PC-3 (cell line): ENCODE measurements at regions not wholly inside any gene's neighbourhood (a gene's known extent, or its start where the extent isn't known, plus 50 kb on each side); places are given as distances from the start of the nearest gene placed in this dataset.

Source experiments
- ATAC-seq: fragments of 200-7000 bp; cut with Tn5 transposase; 2 replicates; pipeline ENCODE4 v1.9.1; 2020; ENCODE audit warnings: mild to moderate bottlenecking, moderate library complexity
- BruUV-seq: library from RNA; stranded (reverse); fragments of 400-500 nt; replicated peaks from 2 replicates; lab custom pipeline; 2021; lab: Mats Ljungman, UMichigan
- CTCF ChIA-PET: fragments of 300-600 bp; sonication (Branson Sonifier 250); formaldehyde crosslinking; loops from one replicate; lab custom pipeline; 2022; ENCODE audit warnings: antibody characterized with exemption; lab: Charles Lee
- POLR2A ChIA-PET: fragments of 300-600 bp; sonication (Branson Sonifier 250); formaldehyde crosslinking; loops from one replicate; lab custom pipeline; 2022; ENCODE audit warnings: antibody characterized with exemption; ENCODE audit not compliant: unreplicated experiment; lab: Charles Lee
- DNase-seq: peaks from one replicate; pipeline ENCODE4 v3.0.0-alpha.2; 2015
- H2AFZ ChIP-seq: fragments of 300-600 bp; sonication (generic); 2 replicates; pipeline ENCODE4 v1.6.0; 2016; ENCODE audit warnings: antibody characterized with exemption, low read length
- H3F3A ChIP-seq: fragments of 300-600 bp; sonication (generic); one replicate; pipeline ENCODE4 v1.6.0; 2017; ENCODE audit warnings: antibody characterized with exemption, low read length, control low read depth, mild to moderate bottlenecking; ENCODE audit not compliant: unreplicated experiment
- H3K27ac ChIP-seq: fragments of 300-600 bp; sonication (generic); 2 replicates; pipeline ENCODE4 v1.5.1; 2016; ENCODE audit warnings: mild to moderate bottlenecking, low read length
- H3K27me3 ChIP-seq: fragments of 300-600 bp; sonication (generic); 2 replicates; pipeline ENCODE4 v1.6.1; 2016; ENCODE audit warnings: low read length, mixed read lengths
- H3K36me3 ChIP-seq: fragments of 300-600 bp; sonication (generic); 2 replicates; pipeline ENCODE4 v1.6.1; 2016; ENCODE audit warnings: low read depth, mixed run types, low read length, mixed read lengths
- H3K4me1 ChIP-seq: fragments of 300-600 bp; sonication (generic); 2 replicates; pipeline ENCODE4 v1.5.1; 2016; ENCODE audit warnings: low read length; ENCODE audit not compliant: insufficient read depth
- H3K4me2 ChIP-seq: fragments of 300-600 bp; sonication (generic); 2 replicates; pipeline ENCODE4 v1.6.0; 2016; ENCODE audit warnings: low read length
- H3K4me3 ChIP-seq: fragments of 300-600 bp; sonication (generic); 2 replicates; pipeline ENCODE4 v1.5.1; 2016; ENCODE audit warnings: mild to moderate bottlenecking, low read length, mixed read lengths
- H3K79me2 ChIP-seq: fragments of 300-600 bp; sonication (generic); 2 replicates; pipeline ENCODE4 v1.6.1; 2017; ENCODE audit warnings: low read length, mixed read lengths
- H3K9ac ChIP-seq: fragments of 300-600 bp; sonication (generic); 2 replicates; pipeline ENCODE4 v1.6.0; 2016; ENCODE audit warnings: mild to moderate bottlenecking, low read length
- H3K9me2 ChIP-seq: fragments of 300-600 bp; sonication (generic); replicated peaks from 2 replicates; pipeline ENCODE4 v1.6.1; 2016; ENCODE audit warnings: mixed run types, low read length, mixed read lengths
- H3K9me3 ChIP-seq: fragments of 300-600 bp; sonication (generic); 2 replicates; pipeline ENCODE4 v1.6.1; 2016; ENCODE audit warnings: low read length, mixed read lengths
- H4K20me1 ChIP-seq: fragments of 300-600 bp; sonication (generic); 2 replicates; pipeline ENCODE4 v1.6.1; 2016; ENCODE audit warnings: low read length, mixed read lengths
- EZH2 ChIP-seq: fragments of 300-600 bp; sonication (generic); IDR thresholded peaks from one replicate; pipeline ENCODE4 v1.6.1; 2017; ENCODE audit warnings: antibody characterized with exemption, mild to moderate bottlenecking, low read length; ENCODE audit not compliant: unreplicated experiment
- EZH2phosphoT487 ChIP-seq: fragments of 300-600 bp; sonication (generic); IDR thresholded peaks from 2 replicates; pipeline ENCODE4 v1.6.1; 2018; ENCODE audit warnings: mild to moderate bottlenecking, antibody characterized with exemption, low read length, borderline replicate concordance
- intact Hi-C: fragments of 100-400 bp; cut with micrococcal nuclease; formaldehyde crosslinking; loops from 2 replicates; pipeline ENCODE4 v1.9.0; 2023
- TF ChIP-seq, protein P1 (sequence below): fragments of 300-600 bp; sonication (generic); conservative IDR thresholded peaks from 2 replicates; pipeline ENCODE4 v1.5.1; 2017; ENCODE audit warnings: antibody characterized with exemption, low read depth, mild to moderate bottlenecking, low read length

DNA sequence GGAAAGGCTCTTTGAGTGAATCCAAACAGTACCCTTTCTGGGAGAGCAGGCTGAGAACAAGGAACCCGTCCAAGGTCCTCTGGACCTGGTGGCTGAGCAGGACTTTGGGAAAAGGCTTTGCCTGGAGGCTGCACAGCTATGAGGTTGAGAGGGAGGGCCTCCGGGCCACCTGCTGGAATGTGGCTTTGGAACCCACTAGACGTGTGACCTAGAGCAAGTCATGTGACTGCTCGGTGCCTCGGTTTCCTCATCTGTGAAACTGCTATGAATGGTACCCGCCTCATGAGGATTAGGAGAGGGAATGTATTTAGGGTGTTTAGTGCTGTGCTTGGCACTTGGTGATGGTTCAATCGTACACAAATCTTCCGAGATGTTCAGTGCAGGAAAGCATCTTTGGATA, 50.4 kb downstream of the HAPSTR1 start:
- intact Hi-C loops, result no loop called here
- no peaks in the 10 kb centered on the region for H3K4me1 ChIP-seq
- H3K27me3 ChIP-seq, result no peaks in the 10 kb centered on the region
- TF ChIP-seq, protein P1, sequence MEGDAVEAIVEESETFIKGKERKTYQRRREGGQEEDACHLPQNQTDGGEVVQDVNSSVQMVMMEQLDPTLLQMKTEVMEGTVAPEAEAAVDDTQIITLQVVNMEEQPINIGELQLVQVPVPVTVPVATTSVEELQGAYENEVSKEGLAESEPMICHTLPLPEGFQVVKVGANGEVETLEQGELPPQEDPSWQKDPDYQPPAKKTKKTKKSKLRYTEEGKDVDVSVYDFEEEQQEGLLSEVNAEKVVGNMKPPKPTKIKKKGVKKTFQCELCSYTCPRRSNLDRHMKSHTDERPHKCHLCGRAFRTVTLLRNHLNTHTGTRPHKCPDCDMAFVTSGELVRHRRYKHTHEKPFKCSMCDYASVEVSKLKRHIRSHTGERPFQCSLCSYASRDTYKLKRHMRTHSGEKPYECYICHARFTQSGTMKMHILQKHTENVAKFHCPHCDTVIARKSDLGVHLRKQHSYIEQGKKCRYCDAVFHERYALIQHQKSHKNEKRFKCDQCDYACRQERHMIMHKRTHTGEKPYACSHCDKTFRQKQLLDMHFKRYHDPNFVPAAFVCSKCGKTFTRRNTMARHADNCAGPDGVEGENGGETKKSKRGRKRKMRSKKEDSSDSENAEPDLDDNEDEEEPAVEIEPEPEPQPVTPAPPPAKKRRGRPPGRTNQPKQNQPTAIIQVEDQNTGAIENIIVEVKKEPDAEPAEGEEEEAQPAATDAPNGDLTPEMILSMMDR, result no peak
- TF ChIP-seq EZH2 (no peak), EZH2phosphoT487 (no peak)
- H3F3A ChIP-seq, result no peaks in the 10 kb centered on the region
- no peak overlapping the region for H3K9ac ChIP-seq
- H4K20me1 ChIP-seq, result no peaks in the 10 kb centered on the region
- no peaks in the 10 kb centered on the region for H3K79me2 ChIP-seq
- BruUV-seq, result no TSS peak
- ChIA-PET POLR2A (no interaction called here), CTCF (no interaction called here)
- H3K4me3 ChIP-seq, result no peak overlapping the region
- H3K9me3 ChIP-seq, result no peaks in the 10 kb centered on the region
- H3K27ac ChIP-seq, result no peak overlapping the region
- H3K36me3 ChIP-seq, result no peaks in the 10 kb centered on the region
- H3K9me2 ChIP-seq, result no peaks in the 10 kb centered on the region
- no peak overlapping the region for H3K4me2 ChIP-seq
- ATAC-seq (no peak), DNase-seq (no peak)
- H2AFZ ChIP-seq, result no peak overlapping the region

DNA sequence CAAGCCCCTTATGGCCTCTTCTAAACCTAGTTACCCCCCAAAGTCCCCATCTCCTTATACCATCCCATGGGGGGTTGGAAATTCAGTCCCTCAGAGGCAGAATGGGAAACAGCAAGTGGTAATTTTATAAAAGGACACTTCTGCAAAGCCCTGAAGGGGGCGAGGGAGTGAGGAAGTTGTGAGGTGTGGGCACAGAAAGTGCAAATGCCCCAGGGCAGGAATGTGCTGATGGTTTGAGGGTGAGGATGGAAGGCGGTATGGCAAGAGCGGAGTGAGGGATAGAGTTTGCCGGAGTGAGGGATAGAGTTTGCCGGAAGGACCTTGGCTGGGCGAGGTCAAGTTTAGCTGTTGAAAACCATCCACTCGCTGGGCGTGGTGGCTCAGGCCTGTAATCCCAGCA, 52.7 kb downstream of the HAPSTR1 start:
- no peaks in the 10 kb centered on the region for H3K9me2 ChIP-seq
- H3K4me3 ChIP-seq, result no peak overlapping the region
- H4K20me1 ChIP-seq, result no peaks in the 10 kb centered on the region
- H3K27ac ChIP-seq, result no peak overlapping the region
- H3K9ac ChIP-seq, result no peak overlapping the region
- no peaks in the 10 kb centered on the region for H3K9me3 ChIP-seq
- no peak overlapping the region for H3K4me2 ChIP-seq
- ATAC-seq (no peak), DNase-seq (no peak)
- H3K4me1 ChIP-seq, result no peaks in the 10 kb centered on the region
- ChIA-PET POLR2A (no interaction called here), CTCF (interaction anchor here (0.7 kb wide), 1 partner anchor 26 kb away, joined by 3 read pairs; no protein-coding TSS in a partner anchor)
- intact Hi-C loops, result no loop called here
- no peaks in the 10 kb centered on the region for H3K27me3 ChIP-seq
- BruUV-seq, result no TSS peak
- H3F3A ChIP-seq, result no peaks in the 10 kb centered on the region
- H2AFZ ChIP-seq, result no peak overlapping the region
- no peaks in the 10 kb centered on the region for H3K79me2 ChIP-seq
- no peak for TF ChIP-seq EZH2
- TF ChIP-seq, protein P1, result no peak
- TF ChIP-seq EZH2phosphoT487, result no peak
- no peaks in the 10 kb centered on the region for H3K36me3 ChIP-seq

DNA sequence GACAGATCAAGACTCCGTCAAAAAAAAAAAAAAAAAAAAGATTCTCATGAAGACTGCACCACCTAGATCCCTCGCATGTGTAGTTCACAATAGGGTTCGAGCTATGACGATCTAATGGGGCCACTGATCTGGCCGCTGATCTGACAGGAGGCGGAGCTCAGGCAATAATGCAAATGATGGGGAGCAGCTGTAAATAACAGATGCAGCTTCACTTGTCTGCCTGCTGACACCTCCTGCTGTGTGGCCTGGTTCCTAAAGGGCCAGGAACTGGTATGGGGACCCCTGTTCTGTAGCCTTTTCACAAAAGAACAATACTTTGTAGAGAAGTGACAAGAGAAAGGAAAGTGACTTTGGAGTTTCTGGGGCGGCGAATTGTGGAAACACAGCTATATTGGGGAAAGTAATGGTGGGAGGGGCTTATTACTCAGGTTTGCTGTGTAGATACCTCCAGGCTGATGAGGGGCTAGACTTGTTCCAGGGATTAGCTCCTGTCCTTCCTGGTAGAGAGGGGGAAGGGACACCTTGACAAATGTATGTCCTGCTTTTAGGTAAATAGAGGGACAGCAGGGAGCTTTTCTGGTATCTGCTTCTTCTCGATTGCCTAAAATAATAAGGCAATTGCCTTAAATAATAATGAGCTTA, 57.1 kb downstream of the HAPSTR1 start:
- POLR2A ChIA-PET, result no interaction called here
- no TSS peak for BruUV-seq
- no peaks in the 10 kb centered on the region for H3K79me2 ChIP-seq
- no peak overlapping the region for H3K4me2 ChIP-seq
- H2AFZ ChIP-seq, result no peak overlapping the region
- no peak for TF ChIP-seq EZH2phosphoT487
- TF ChIP-seq, protein P1, result no peak
- no peak for TF ChIP-seq EZH2
- no peaks in the 10 kb centered on the region for H3K9me2 ChIP-seq
- no peak overlapping the region for H3K4me3 ChIP-seq
- H3K27me3 ChIP-seq, result no peaks in the 10 kb centered on the region
- no peaks in the 10 kb centered on the region for H3F3A ChIP-seq
- intact Hi-C loops, result no loop called here
- H3K27ac ChIP-seq, result no peak overlapping the region
- H3K4me1 ChIP-seq, result no peaks in the 10 kb centered on the region
- CTCF ChIA-PET, result no interaction called here
- H3K36me3 ChIP-seq, result no peaks in the 10 kb centered on the region
- no peak overlapping the region for H3K9ac ChIP-seq
- ATAC-seq (no peak), DNase-seq (no peak)
- no peaks in the 10 kb centered on the region for H3K9me3 ChIP-seq
- no peaks in the 10 kb centered on the region for H4K20me1 ChIP-seq
